ENCODE measurements at regions not wholly inside any gene's neighbourhood (a gene's known extent, or its start where the extent isn't known, plus 50 kb on each side); places are given as distances from the start of the nearest gene placed in this dataset.

DNA sequence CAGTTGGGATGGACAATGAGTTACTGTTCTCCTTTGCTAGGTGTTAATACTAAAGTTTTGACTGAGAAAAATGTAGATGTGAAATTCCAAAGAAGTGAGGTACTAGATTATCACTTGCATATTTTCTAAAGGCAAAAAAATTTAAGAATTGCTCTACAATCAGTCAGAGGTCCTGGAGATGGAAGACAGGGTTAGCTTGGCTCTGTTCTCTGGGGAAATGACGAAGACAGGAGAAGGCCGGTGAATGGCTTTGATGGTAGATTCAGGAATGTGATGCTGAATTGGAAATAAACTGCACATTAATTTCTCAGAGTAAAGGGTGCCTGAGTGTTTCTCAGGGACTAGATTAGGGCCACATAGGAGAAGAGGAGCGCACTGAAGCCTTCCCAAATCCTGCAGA lies 214.0 kb upstream of the LEF1 start:
- TF ChIP-seq POLR2A (IDR thresholded peaks at IDR 0.05; ENCODE audit: extremely low read depth, insufficient read length) (no peak), MYC (IDR thresholded peaks at IDR 0.05; ENCODE audit: low read depth, low read length) (no peak)
- TF ChIP-seq, protein P1, sequence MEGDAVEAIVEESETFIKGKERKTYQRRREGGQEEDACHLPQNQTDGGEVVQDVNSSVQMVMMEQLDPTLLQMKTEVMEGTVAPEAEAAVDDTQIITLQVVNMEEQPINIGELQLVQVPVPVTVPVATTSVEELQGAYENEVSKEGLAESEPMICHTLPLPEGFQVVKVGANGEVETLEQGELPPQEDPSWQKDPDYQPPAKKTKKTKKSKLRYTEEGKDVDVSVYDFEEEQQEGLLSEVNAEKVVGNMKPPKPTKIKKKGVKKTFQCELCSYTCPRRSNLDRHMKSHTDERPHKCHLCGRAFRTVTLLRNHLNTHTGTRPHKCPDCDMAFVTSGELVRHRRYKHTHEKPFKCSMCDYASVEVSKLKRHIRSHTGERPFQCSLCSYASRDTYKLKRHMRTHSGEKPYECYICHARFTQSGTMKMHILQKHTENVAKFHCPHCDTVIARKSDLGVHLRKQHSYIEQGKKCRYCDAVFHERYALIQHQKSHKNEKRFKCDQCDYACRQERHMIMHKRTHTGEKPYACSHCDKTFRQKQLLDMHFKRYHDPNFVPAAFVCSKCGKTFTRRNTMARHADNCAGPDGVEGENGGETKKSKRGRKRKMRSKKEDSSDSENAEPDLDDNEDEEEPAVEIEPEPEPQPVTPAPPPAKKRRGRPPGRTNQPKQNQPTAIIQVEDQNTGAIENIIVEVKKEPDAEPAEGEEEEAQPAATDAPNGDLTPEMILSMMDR (IDR thresholded peaks at IDR 0.05; ENCODE audit: low read depth, low read length) = no peak
- TF ChIP-seq, protein P2, sequence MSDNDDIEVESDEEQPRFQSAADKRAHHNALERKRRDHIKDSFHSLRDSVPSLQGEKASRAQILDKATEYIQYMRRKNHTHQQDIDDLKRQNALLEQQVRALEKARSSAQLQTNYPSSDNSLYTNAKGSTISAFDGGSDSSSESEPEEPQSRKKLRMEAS (IDR thresholded peaks at IDR 0.05; ENCODE audit: low read depth, low read length) = no peak
- H3K4me3 ChIP-seq (ENCODE audit: low read depth, low read length) = no peak overlapping the region
- DNase-seq (ENCODE audit: low read depth) = no peak

DNA sequence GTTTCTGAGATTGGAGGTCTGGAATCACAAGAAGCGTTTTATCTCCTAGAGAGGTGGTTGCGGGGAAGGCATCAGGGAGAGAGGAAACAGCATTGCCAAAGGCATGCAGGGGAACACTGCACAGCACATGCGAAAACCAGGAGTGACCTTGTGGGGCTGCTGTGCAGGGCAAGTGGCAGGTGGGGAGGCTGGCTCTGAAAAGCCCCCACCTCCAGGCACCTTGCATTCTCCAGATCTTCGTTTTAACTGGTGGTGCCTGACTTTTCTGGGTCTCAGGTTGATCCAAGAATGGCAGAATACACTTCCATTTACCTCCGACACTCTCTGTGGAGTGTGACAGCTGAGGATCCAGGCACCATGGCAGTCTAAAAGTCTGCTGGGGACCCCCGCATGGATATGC lies 209.4 kb upstream of the LEF1 start:
- no peak overlapping the region for H3K4me3 ChIP-seq (ENCODE audit: low read depth, low read length)
- TF ChIP-seq, protein P2 (IDR thresholded peaks at IDR 0.05; ENCODE audit: low read depth, low read length) = no peak
- TF ChIP-seq, protein P1 (IDR thresholded peaks at IDR 0.05; ENCODE audit: low read depth, low read length) = no peak
- no peak for TF ChIP-seq POLR2A (IDR thresholded peaks at IDR 0.05; ENCODE audit: extremely low read depth, insufficient read length)
- no peak for TF ChIP-seq MYC (IDR thresholded peaks at IDR 0.05; ENCODE audit: low read depth, low read length)
- no peak for DNase-seq (ENCODE audit: low read depth)

DNA sequence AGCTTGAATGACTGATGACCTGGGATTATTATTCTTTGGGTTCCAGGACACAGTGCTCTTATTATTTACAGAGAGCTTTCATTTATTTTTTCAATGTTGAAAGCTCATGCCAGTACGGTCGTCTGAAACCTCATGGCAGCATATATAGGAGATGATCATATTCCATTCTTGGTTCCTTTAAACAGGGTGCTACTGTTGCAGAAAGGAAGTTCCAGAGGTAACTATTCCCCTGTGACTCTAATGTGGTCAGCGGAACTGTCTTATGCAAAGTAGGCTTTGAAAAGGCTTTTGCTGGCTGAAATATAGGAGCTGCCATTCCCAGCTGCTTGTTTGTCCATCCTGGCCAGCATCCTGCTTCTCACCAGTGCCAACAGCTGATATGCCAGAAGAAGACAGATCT lies 208.3 kb upstream of the LEF1 start:
- DNase-seq (ENCODE audit: low read depth) = peak; percentile 48
- H3K4me3 ChIP-seq (ENCODE audit: low read depth, low read length) = no peak overlapping the region
- TF ChIP-seq MYC (IDR thresholded peaks at IDR 0.05; ENCODE audit: low read depth, low read length) (no peak), POLR2A (IDR thresholded peaks at IDR 0.05; ENCODE audit: extremely low read depth, insufficient read length) (no peak)
- TF ChIP-seq, protein P1 (IDR thresholded peaks at IDR 0.05; ENCODE audit: low read depth, low read length) = no peak
- TF ChIP-seq, protein P2 (IDR thresholded peaks at IDR 0.05; ENCODE audit: low read depth, low read length) = no peak

DNA sequence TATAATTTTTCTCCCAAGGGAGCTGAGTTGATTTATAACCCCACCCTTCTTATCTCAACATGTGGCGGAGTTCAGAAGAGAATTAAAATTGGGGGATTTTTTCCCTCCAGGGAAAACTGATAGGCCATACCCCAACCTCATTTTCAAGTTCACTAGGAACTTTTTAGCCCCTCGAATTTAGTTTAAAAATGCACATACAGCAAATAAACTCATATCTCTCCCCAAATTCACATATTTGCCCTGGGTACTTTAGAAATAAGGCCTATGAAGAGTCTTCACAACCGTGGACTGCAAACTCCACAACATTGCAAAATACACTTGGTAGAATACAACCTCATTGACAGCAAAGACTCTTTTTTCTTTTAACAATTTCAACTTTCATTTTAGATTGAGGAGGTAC lies 206.7 kb upstream of the LEF1 start:
- DNase-seq (ENCODE audit: low read depth) = no peak
- H3K4me3 ChIP-seq (ENCODE audit: low read depth, low read length) = no peak overlapping the region
- TF ChIP-seq MYC (IDR thresholded peaks at IDR 0.05; ENCODE audit: low read depth, low read length) = no peak
- TF ChIP-seq, protein P2 (IDR thresholded peaks at IDR 0.05; ENCODE audit: low read depth, low read length) = no peak
- TF ChIP-seq, protein P1 (IDR thresholded peaks at IDR 0.05; ENCODE audit: low read depth, low read length) = no peak
- TF ChIP-seq POLR2A (IDR thresholded peaks at IDR 0.05; ENCODE audit: extremely low read depth, insufficient read length) = no peak

DNA sequence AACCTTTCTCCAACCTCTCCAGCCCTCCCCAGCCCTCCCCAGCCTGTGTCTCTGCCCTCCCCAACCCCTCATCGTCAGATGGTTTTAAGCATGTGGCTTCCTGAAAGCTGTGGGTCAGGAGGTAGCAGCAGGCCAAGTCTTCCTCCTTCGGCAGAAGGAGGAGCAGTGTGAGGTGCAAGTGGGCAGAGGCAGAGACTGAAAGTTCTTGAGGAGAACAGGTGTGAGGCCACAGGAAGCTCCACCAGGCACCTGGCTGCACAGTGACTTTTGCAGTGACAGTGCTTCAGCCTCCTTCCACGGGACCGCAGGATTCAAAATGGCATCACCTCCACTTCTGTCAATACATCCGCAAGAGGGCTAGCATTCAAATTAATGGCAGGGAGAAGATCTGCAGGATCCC lies 203.9 kb upstream of the LEF1 start:
- no peak for DNase-seq (ENCODE audit: low read depth)

More for the DNA sequence above, 203.9 kb upstream of the LEF1 start:
- TF ChIP-seq, protein P1 (IDR thresholded peaks at IDR 0.05; ENCODE audit: low read depth, low read length) = no peak
- TF ChIP-seq POLR2A (IDR thresholded peaks at IDR 0.05; ENCODE audit: extremely low read depth, insufficient read length) (no peak), MYC (IDR thresholded peaks at IDR 0.05; ENCODE audit: low read depth, low read length) (no peak)
- TF ChIP-seq, protein P2 (IDR thresholded peaks at IDR 0.05; ENCODE audit: low read depth, low read length) = no peak
- H3K4me3 ChIP-seq (ENCODE audit: low read depth, low read length) = no peak overlapping the region

Measured in NB4 (cell line).